Daoy (cell line): ENCODE measurements at regions not wholly inside any gene's neighbourhood (a gene's known extent, or its start where the extent isn't known, plus 50 kb on each side); places are given as distances from the start of the nearest gene placed in this dataset.
"Not testable (repeated sequence)": the region's sequence is repeated elsewhere in the genome, so short reads cannot be mapped to it uniquely, and the experiment has no call there.

Experiments used
- DNase-seq: peaks from one replicate; pipeline ENCODE4 v3.0.0-alpha.2; 2015; ENCODE audit warnings: low read depth

DNA sequence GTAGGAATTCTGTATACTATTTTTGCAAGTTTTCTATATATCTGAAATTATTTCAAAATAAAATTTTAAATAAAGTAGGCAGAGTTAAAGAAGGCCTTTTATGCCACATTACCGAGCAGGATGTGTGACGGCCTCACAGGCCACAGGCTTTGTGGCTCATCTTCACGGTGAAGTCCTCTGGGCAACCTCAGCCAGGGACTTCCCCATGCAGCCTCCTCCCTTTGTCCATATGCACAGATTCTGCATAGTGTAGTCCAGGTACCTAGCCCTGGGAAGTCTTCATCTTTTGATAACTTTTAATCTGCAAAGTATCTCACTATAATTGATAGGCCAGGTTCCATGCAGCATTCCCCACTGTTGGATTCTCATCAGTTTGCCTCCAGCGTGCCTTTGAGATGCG, 62.8 kb downstream of the ARHGAP11B start:
- DNase-seq = not testable (repeated sequence)

GRCh38 chr15:30690153-30690552, 64.2 kb downstream of the ARHGAP11B start:
- DNase-seq = not testable (repeated sequence)

- DNase-seq = not testable (repeated sequence)
Measured at GRCh38 chr15:30695811-30696210, 69.9 kb downstream of the ARHGAP11B start.

GRCh38 chr15:30696439-30697314, 70.7 kb downstream of the ARHGAP11B start:
- not testable (repeated sequence) for DNase-seq

- DNase-seq = not testable (repeated sequence)
Measured at GRCh38 chr15:30697315-30697685, 71.4 kb downstream of the ARHGAP11B start.

- not testable (repeated sequence) for DNase-seq
Measured at GRCh38 chr15:30700006-30700597, 74.2 kb downstream of the ARHGAP11B start.

GRCh38 chr15:30707976-30708685, 82.2 kb downstream of the ARHGAP11B start:
- DNase-seq = not testable (repeated sequence)

- DNase-seq = not testable (repeated sequence)
Measured at GRCh38 chr15:30708809-30709208, 82.9 kb downstream of the ARHGAP11B start.

DNA sequence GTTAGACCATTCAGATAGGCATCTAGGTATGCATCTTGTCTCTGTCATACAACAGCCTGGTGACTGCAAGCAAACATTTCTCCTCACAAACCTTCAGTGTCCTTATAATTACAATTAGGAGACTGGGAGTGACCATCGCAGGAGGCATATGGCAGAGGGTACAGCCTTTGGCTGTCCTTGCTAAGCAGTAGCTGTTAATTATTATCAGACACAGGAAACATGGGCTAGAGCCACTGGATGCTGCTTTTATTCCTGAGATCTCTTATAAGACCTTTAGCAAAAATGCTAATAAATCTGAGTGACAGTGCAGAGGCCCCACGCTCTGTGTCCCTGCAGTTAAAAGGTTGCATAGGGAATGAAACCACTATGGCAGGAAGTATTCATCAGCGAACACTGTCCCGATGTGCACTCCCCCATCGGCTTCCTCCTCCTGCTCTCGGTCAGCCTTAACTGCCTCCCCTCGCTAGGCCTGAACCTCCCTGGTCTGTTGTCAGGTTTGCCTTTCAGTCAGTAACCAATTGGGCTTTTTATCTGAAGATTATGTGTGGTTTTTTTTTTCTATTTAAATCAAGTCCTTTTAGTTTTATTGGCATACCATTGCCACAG, 92.2 kb downstream of the ARHGAP11B start:
- DNase-seq = not testable (repeated sequence)

- DNase-seq = not testable (repeated sequence)
Measured at GRCh38 chr15:30719363-30719762, 93.4 kb downstream of the ARHGAP11B start.

GRCh38 chr15:30720825-30721224, 94.9 kb downstream of the ARHGAP11B start:
- not testable (repeated sequence) for DNase-seq

- not testable (repeated sequence) for DNase-seq
Measured at GRCh38 chr15:30721529-30721928, 95.6 kb downstream of the ARHGAP11B start.

DNA sequence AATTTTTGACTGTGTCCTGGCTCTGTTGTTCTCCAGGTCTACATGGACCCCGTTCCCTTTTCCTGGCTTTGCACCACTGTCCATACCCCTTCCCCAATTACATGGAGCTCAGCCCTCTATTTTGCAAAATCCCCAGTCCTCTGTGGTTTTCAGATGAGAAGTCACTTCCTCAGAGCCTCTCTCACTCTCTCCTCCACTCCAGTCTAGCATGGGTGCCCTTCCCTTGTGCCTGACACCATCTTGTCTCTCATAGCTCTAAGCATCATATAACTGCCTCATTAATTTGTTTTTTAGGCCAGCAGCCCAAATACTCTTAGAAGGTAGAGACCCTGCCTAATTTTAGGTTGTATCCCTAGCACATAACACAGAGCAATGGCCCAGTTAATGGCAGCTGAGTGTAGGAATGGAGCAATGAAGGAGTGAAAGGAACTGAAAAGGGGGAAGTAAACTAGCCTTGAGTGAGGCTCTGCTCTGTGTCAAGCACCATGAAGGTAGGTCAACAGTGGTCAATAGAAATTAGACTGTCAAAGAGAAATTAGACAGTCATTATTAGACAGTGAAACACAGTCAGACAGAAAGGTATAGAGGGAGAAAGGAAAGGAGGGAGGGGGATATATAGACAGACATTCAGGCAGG, 97.7 kb downstream of the ARHGAP11B start:
- DNase-seq = not testable (repeated sequence)

DNA sequence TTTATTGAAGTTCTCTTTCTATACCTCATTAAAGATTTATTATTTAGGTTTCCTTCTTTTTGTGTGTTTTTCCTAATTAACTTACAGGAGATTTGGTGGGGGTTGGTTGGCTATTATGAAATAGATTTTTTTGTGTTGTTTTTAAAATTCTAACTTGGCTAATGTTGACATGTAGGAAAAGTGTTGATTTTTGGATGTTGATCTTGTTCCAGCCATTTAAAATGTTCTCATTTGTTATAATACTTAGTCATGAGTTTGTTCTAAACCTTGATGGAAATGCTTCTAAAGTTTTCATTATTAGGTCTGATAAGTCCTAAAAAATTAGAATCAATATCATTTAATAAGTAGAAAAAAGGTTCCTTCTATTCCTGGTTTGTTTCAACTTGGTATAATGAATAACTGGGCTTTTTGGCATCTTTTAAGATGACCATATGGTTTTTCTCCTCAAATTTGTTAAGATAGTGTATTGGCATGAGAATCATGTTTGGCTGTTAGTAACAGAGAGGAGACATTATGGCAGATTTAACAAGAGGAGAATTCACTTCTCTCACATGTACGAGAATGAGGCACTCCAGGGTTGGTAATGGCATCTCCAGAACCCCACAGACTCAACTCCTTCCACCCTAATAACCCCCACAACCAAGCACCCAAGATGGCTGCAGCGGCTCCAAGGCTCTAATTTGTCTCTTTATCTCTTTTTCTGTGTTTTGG, 104.1 kb downstream of the ARHGAP11B start:
- DNase-seq = not testable (repeated sequence)

- not testable (repeated sequence) for DNase-seq
Measured at GRCh38 chr15:30730633-30731032, 104.7 kb downstream of the ARHGAP11B start.

DNA sequence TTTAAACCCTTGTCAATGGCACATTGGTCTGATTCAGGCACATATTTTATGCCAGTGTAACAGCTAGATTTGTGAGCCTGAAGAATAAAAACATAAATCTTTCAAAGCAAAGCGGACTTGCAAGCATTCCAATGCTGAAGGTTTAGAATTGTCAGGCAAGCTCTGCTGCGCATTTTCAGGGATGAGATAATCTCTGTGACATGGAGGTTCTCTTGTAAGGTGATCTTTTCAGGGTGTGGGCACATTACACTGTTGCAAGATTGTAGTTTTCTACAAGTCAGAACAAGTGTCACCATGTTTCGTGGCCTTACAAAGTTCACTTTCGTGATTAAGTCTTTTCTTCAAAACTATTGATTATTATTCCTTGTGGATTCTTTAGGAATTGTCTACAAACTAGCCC, 106.2 kb downstream of the ARHGAP11B start:
- not testable (repeated sequence) for DNase-seq

DNA sequence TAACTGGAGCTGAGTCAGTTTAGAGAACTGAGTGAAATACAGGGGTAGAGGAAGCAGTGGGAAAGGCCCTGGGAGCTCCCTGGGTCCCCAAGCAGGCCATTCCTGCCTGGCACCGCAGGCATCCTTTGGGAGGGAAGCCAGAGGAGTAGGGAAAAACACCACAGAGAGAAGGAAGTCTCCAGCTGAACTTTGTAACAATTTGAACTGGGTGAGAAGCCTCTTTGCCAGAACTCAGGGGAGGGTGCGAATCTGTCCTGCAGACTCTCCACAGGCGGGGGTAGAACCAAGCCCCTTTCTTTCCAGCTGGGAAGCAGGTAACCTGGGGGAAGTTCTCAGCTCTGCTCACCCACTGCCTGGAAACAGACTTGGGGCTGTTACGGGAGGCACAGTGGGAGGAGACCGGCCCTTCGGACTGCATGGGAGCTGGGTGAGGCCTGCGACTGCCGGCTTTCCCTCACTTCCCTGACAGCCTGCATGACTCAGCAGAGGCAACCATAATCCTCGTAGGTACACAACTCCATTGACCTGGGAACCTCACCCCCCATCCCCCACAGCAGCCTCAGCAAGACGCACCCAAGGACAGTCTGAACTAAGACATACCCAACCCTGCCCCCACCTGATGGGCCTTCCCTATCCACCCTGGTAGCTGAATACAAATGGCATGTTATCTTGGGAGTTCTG, 110.1 kb downstream of the ARHGAP11B start:
- DNase-seq = not testable (repeated sequence)

DNA sequence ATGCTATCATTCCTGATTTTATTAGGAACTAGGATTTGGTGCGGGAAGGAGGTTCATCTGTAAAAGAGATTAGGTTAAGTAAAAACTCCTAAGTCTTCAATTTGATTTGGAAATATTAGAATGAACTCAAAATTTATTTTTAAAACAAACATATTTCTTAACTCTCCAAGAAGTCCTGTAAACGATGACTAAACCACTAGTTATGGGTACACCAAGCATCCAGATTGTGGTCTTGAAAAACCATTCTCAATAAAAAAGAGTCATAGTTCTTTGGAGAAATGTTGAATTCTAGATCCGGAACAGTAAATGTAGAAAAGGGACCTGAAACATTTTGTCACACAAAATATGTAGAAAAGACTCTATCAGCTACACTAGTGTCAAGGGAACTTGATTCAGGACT, 116.9 kb downstream of the ARHGAP11B start:
- not testable (repeated sequence) for DNase-seq

- DNase-seq = not testable (repeated sequence)
Measured at GRCh38 chr15:30749048-30749447, 123.1 kb downstream of the ARHGAP11B start.

GRCh38 chr15:30755036-30755687, 129.2 kb downstream of the ARHGAP11B start:
- DNase-seq = not testable (repeated sequence)
